ENCODE measurements at regions not wholly inside any gene's neighbourhood (a gene's known extent, or its start where the extent isn't known, plus 50 kb on each side); places are given as distances from the start of the nearest gene placed in this dataset.

- H4K20me1 ChIP-seq (ENCODE audit: insufficient read depth, low read length) = no peaks in the 10 kb centered on the region
- no peak overlapping the region for H3K4me2 ChIP-seq (ENCODE audit: low read length)
- H3K4me3 ChIP-seq (ENCODE audit: low read depth, low read length, poor library complexity, severe bottlenecking) = no peak overlapping the region
- H3K4me1 ChIP-seq (ENCODE audit: insufficient read depth, low read length, poor library complexity, severe bottlenecking) = peaks cover 12% of the 10 kb centered on the region
- no peaks in the 10 kb centered on the region for H3K9me2 ChIP-seq (ENCODE audit: insufficient read depth, low read length)
- no TSS peak for BruUV-seq (replicated peaks)
- TF ChIP-seq EZH2phosphoT487 (IDR thresholded peaks at IDR 0.05; ENCODE audit: borderline replicate concordance, low read depth, low read length) (no peak), CTCF (conservative IDR thresholded peaks at IDR 0.05; ENCODE audit: low read length) (no peak)
- H3K27ac ChIP-seq (ENCODE audit: low read depth, low read length, poor library complexity, severe bottlenecking) = no peak overlapping the region
- H3K36me3 ChIP-seq (ENCODE audit: insufficient read depth, low read length) = no peaks in the 10 kb centered on the region
- DNase-seq (ENCODE audit: low spot score) = no peak
- CTCF ChIA-PET (ENCODE audit: unreplicated experiment) = no interaction called here
- H2AFZ ChIP-seq (ENCODE audit: low read length) = no peak overlapping the region
- H3K79me2 ChIP-seq (ENCODE audit: insufficient read depth, low read depth, low read length) = no peaks in the 10 kb centered on the region
- intact Hi-C loops (cut with micrococcal nuclease; ENCODE audit: unreplicated experiment) = loop anchor here (10.0 kb wide), 1 partner anchor 394 kb away; the partner anchor contains the start of gene PDXK
- POLR2A ChIA-PET = no interaction called here
- no peaks in the 10 kb centered on the region for H3K9me3 ChIP-seq (ENCODE audit: low read length)
Measured at GRCh38 chr21:43321111-43321510, 105.8 kb downstream of the SIK1 start.

GRCh38 chr21:43320526-43320925, 106.4 kb downstream of the SIK1 start:
- peaks cover 6% of the 10 kb centered on the region for H3K4me1 ChIP-seq (ENCODE audit: insufficient read depth, low read length, poor library complexity, severe bottlenecking)
- no peak overlapping the region for H3K27ac ChIP-seq (ENCODE audit: low read depth, low read length, poor library complexity, severe bottlenecking)
- POLR2A ChIA-PET = no interaction called here
- H3K9me2 ChIP-seq (ENCODE audit: insufficient read depth, low read length) = no peaks in the 10 kb centered on the region
- no peak overlapping the region for H3K4me3 ChIP-seq (ENCODE audit: low read depth, low read length, poor library complexity, severe bottlenecking)
- H3K79me2 ChIP-seq (ENCODE audit: insufficient read depth, low read depth, low read length) = no peaks in the 10 kb centered on the region
- intact Hi-C loops (cut with micrococcal nuclease; ENCODE audit: unreplicated experiment) = loop anchor here (10.0 kb wide), 1 partner anchor 394 kb away; the partner anchor contains the start of gene PDXK
- no peaks in the 10 kb centered on the region for H4K20me1 ChIP-seq (ENCODE audit: insufficient read depth, low read length)
- DNase-seq (ENCODE audit: low spot score) = no peak
- H3K9me3 ChIP-seq (ENCODE audit: low read length) = no peaks in the 10 kb centered on the region
- no peak overlapping the region for H3K4me2 ChIP-seq (ENCODE audit: low read length)
- CTCF ChIA-PET (ENCODE audit: unreplicated experiment) = no interaction called here
- H3K36me3 ChIP-seq (ENCODE audit: insufficient read depth, low read length) = no peaks in the 10 kb centered on the region
- H2AFZ ChIP-seq (ENCODE audit: low read length) = no peak overlapping the region
- no TSS peak for BruUV-seq (replicated peaks)
- TF ChIP-seq EZH2phosphoT487 (IDR thresholded peaks at IDR 0.05; ENCODE audit: borderline replicate concordance, low read depth, low read length) (no peak), CTCF (conservative IDR thresholded peaks at IDR 0.05; ENCODE audit: low read length) (no peak)

- Histone ChIP-seq H2AFZ (ENCODE audit: low read length) (no peak overlapping the region), H3K9me3 (ENCODE audit: low read length) (no peaks in the 10 kb centered on the region), H4K20me1 (ENCODE audit: insufficient read depth, low read length) (no peaks in the 10 kb centered on the region), H3K27ac (ENCODE audit: low read depth, low read length, poor library complexity, severe bottlenecking) (no peak overlapping the region), H3K79me2 (ENCODE audit: insufficient read depth, low read depth, low read length) (no peaks in the 10 kb centered on the region), H3K4me1 (ENCODE audit: insufficient read depth, low read length, poor library complexity, severe bottlenecking) (peaks cover 2% of the 10 kb centered on the region), H3K4me3 (ENCODE audit: low read depth, low read length, poor library complexity, severe bottlenecking) (no peak overlapping the region), H3K4me2 (ENCODE audit: low read length) (no peak overlapping the region), H3K9me2 (ENCODE audit: insufficient read depth, low read length) (no peaks in the 10 kb centered on the region), H3K36me3 (ENCODE audit: insufficient read depth, low read length) (no peaks in the 10 kb centered on the region)
- DNase-seq (ENCODE audit: low spot score) = peak; percentile 31
- TF ChIP-seq EZH2phosphoT487 (IDR thresholded peaks at IDR 0.05; ENCODE audit: borderline replicate concordance, low read depth, low read length) (no peak), CTCF (conservative IDR thresholded peaks at IDR 0.05; ENCODE audit: low read length) (no peak)
- BruUV-seq (replicated peaks) = no TSS peak
- ChIA-PET CTCF (ENCODE audit: unreplicated experiment) (no interaction called here), POLR2A (no interaction called here)
- intact Hi-C loops (cut with micrococcal nuclease; ENCODE audit: unreplicated experiment) = no loop called here
Measured at GRCh38 chr21:43318841-43319781, 107.8 kb downstream of the SIK1 start.
